T1000 (cell line): ENCODE measurements at regions not wholly inside any gene's neighbourhood (a gene's known extent, or its start where the extent isn't known, plus 50 kb on each side); places are given as distances from the start of the nearest gene placed in this dataset.
"Not testable (repeated sequence)": the region's sequence is repeated elsewhere in the genome, so short reads cannot be mapped to it uniquely, and the experiment has no call there.

Experiments
- DNase-seq: peaks from one replicate; lab custom pipeline; 2025; ENCODE audit warnings: mixed read lengths; lab: John Stamatoyannopoulos, UW

DNA sequence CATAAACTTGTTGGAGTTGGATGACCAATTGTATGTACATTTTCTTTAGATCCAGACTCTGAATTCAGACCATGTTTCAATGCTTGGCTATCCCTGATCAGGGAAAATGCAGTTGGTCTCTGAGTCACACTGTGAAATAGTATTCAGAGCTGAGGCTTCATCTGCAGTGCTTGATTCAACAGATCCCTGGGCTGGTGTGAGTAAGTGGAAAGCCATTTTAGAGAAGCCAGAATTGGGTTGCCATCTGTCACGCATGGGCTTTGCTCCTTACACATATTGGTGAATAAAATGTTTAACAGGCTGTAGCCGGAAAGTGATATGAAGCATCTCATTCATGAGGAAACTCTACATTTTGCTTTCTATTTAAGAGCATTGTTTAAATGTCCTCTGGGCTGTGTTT, 50.0 kb upstream of the ACYP2 start:
- peak; percentile 15 for DNase-seq

DNA sequence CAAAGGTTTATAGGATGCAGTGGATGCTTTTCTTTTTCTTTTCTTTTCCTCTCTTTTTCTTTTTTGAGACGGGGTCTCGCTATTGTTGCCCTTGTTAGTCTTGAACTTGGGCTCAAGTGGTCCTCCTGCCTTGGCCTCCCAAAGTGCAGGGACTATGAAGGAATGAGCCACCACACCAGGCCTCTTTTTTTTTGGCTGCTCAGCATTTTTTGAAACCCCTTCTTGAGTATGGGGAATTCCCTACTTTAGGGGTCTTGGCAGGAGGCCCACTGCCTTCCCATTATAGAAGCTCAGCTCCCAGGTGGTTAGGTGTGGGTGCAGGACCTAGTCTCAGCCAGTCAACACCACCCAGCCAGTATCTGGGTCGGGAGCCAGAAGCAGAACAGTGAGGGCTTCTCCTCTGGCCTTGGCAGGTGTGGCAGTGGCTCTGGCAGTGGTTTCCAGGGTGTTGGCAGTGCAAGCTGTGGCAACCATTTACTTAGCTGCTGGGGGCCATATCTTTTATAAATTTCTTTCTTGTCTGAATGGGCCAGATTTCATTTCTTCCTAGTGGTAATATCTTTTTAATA, 51.4 kb upstream of the ACYP2 start:
- DNase-seq, result no peak

DNA sequence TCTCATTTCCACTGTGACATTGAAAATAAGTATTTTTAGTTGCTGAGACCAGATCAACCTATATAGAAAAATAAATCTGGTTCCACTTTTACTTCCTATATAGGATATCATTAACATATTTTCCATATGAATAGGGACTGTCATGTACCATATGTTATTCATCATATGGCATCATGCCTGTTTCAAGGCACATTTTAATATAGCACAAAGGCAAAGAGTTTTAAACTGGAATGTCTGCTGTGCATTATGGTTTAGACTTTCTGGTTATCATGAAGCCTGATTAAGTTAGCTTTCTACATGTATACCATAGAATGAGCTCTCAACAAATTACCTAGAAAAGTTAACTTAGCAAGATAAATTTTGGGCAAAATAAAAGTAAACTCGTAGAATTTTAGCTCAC, 53.0 kb upstream of the ACYP2 start:
- no peak for DNase-seq

DNA sequence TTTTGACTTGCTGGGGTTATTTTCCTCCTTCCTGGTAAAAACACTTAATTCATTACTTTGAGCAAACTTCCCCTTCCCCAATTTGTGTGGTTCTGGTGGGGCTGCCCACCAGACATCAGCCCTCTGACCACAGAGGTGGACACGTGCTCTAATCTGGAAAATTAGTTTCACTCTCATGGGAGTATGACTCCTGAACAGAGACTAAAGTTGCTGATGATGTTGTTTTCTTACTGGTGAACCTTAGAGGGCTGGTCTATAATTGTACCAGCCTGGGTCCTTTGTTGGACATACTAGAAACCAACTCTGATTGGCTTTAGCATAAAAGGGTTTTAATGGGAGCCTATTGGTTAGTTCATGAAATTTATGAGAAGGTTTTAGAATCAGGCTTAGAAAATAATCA, 54.1 kb upstream of the ACYP2 start:
- no peak for DNase-seq

DNA sequence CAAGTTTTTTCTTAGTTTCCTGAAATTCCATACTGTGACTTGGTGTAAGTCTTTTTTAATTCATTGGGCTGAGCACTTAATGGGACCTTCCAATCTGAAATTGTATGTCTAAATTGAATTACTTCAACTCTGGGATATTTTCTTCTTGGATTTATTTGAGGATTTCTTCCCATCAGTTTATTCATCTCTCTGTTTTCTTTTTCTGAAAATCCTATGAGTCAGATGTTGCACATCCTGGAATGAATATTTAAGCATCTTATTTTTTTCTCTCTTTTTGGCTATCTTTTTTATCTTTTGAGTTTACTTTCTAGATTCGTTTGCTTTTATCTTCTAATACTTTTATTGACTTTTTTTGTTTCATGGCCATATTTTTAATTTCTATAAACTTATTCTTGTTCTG, 55.4 kb upstream of the ACYP2 start:
- no peak for DNase-seq

DNA sequence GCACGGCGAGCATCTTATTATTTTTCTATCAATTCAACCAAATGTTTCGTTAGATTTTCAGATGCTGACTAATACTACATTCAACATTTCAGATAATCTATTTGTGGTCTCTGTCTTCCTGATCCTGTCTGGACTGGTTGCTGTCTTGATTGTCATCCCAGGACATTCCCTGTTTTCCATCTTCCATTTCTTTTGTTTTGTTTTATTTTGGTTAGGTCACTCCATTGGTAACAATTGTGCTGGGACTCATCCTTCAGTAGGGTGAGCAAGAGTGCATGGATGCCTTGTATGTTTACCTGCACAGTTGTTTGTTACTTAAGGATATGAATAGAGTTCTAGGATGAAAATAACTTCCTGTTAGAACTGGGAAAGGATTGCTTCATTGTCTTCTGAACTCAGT, 55.9 kb upstream of the ACYP2 start:
- no peak for DNase-seq

DNA sequence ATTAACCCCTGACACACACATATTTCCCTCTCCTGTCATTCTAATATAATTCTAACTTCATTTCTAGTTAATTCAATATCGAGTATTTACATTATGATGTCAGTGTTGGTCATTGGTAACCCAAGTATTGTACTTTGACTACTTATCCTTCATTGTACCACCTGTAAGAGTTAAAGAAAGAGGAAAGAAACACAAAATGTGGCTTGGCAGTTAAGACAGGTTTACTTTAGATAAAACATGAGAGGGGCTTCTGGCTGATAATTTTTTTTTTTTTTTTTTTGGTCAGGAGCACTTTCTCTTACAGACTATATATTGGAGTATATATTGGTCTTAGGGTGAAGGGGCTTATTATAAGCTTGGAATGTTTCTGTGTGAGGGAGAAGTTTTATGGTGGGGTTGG, 57.0 kb upstream of the ACYP2 start:
- DNase-seq, result no peak

DNA sequence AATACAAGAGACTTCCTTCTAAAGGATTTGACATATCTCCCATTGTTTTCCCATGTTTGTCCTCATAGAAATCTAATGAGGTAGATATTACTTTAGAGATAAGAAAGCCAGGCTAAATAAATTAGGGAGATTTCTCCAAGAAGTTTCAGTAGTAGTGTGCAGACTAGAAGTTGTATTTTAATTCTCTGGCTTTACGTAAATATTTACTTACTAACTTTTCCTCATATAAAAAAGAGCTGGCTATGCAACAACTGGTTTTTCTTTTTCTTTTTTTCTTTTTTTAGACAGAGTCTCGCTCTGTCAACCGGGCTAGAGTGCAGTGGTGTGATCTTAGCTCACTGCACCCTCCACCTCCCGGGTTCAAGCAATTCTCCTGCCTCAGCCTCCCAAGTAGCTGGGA, 60.6 kb upstream of the ACYP2 start:
- DNase-seq, result no peak

DNA sequence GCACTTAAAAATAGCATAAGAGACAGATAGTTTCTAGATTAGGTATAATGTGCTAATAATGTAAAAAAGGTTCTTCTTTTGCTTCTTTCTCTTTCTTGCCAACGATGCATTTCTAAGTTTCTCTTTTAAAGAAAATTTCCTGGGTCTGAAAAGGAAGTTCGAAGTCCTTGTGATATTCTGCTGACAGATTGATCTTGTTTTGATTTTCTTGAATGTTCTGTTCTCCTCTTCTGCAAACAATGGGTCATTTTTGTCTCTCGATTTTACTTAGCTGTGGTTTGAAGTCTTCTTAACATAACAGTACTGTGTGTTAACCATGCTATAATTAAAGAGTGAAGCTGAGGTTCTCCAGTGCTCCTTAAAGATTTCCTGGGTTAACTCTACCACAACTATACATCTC, 61.1 kb upstream of the ACYP2 start:
- DNase-seq, result no peak

DNA sequence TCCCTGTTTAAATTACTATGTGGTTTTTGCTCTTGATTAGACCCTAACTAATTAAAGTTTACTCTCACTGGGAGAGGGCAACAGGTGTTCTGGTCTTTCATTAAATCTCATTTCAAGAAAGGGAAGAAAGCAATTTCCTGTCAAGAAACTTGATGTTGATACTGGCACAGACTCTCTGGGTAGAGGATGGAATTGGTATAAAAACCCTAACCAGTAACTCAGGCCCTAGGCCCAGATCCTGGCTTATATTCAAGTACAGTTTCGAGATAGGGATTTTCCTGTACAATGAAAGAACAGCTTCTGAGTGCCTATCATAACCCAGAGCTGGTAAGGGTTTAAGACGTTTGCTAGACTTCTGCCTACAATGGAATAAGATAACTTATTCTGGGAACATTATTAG, 61.6 kb upstream of the ACYP2 start:
- no peak for DNase-seq

DNA sequence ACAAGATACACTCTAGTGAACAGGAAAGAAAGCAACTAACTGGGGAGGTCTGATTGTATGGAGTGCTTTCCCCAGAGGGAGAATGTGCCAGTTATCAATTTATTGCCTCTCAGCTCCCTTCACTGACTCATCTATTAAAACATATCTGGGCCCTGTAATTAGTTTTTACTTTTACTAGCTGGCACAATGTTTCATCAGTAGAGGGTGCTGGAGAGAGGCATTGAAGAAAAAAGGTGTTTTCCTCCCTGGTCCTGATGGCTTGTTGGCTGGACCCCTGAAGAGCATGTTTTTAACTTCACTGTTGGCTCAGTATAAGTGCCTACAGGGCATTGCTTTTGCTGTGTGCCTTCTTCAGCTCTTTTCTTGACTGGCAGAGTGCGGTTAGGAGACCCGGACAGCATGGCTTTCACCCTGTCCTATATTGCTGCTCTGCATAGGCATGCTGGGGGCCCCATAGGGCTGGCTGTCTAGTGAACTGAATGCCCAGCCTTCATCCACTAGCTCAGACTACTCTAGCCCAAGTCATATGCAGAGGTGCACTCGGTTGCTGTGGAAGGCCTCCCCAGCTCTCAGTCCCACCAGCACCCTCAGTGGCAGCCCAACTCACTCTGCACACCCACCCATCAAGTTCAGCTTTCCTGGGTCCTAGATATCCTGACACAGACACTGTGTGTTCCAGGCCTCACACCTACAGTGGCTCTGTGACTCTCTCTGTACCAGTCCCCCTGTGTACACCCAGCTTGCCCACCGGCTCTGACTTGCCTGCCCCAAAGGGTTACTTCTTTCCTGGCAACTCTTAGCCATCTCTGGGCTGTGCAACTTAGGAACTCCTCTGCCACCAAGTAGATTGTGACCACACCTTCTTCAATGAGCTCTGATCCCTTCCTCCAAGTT, 62.3 kb upstream of the ACYP2 start:
- no peak for DNase-seq

DNA sequence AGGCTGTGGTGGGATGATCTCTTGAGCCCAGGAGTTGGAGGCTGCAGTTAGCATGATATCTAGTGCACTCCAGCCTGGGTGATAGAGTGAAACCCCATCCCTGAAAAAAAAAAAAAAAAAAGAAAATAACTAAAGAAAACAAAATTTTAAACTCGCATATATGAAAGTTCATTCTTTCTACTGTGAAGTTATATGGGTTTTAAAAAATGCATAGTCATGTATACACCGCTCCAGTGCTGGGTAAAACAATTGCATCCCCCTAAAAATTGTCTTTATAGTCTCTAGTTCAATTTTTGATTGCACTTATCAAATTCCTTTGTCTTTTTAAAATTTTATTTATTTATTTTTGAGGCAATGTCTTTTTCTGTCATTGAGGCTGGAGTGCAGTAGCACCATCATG, 65.0 kb upstream of the ACYP2 start:
- no peak for DNase-seq

DNA sequence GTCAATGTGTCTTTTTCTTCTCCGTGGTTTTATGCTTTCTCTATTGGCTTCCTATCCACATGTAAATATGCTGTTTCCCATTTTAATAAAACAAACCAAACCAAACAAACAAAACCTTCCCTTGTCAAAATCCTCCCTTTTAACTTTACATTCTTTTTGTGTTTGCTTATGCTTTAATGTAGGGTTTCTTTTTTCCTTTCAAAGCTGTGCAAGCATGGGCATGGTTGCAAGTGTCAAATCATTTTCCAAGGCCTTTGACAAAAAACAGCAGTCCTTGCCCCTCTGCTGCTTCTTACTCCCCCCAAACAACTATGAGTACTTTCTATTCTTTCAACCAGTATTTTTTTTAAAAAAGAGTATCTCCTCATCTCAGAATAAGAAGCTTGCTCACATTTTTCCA, 66.0 kb upstream of the ACYP2 start:
- DNase-seq, result no peak

DNA sequence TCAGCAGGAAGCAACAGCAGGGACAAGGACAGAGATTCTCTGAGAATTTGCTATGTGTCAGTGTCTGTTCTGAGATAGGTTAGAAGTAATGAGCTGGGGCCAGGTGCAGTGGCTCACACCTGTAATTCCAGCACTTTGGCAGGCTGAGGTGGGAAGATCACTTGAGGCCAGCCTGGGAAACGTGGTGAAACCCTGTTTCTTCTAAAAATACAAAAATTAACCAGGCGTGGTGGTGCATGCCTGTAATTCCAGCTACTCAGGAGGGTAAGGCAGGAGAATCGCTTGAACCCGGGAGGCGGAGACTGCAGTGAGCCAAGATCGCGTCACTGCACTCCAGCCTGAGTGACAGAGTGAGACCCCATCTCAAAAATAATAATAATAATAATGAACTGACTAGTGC, 66.5 kb upstream of the ACYP2 start:
- DNase-seq, result not testable (repeated sequence)

DNA sequence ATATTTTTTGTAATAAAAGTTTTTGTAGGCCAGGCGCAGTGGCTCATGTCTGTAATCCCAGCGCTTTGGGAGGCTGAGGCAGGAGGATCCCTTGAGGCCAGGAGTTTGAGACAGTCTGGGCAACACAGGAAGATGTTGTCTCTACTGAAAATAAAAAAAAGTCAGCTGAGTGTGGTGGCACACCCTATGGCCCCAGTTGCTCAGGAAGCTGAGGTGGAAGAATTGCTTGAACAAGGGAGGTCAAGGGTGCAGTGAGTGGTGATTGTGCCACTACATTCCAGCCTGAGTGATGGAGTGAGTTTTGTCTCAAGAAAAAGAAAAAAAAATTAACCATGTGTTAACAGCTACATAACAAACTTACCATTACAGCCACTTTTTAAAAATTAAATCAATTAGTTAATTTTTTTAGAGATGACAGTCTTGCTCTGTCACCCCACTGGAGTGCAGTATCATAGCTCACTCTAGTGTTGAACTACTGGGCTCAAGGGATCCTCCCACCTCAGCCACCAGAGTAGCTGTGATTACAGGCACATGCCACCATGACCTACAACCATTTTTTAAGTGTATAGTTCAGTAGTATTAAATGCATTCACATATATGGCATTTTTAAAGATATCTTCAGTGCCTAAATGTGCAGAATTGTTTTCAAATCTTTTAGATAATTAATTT, 67.2 kb upstream of the ACYP2 start:
- DNase-seq, result no peak

DNA sequence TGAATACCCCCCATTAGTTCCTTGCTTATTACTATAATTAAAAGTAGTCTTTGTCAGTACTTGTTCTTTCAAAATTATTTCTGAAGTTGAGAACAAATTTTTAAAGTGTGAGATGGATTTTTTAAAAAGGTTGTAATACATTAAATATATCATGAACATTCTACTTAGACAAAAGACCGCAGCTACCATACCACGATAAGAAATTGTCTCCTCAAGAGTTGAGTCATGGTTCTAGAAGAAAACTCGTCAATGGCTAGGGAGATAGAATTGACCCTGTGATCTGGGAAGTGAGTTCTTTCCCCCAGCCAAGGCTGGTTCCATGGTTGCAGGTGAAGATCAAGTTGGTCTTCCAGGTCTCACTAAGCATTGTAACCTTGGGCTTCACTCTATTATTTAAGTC, 67.8 kb upstream of the ACYP2 start:
- DNase-seq, result no peak

DNA sequence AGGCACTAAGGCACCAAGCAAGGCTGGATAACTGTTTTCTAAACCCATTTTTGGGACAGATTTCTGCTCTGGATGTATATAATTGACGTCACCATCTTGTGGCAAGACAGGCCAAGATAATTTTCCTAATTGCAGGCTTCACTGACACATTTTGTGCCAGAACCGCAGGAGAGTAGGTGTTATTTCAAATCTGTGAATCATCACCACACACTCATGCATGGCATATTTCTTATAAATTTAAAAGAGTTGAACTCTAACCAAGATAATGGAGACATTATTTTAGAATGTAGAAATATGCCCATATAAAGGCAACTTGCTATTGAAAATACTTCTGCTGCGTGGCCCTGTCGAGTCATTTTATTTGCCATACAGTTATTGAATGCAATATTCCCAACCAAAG, 68.3 kb upstream of the ACYP2 start:
- DNase-seq, result no peak

DNA sequence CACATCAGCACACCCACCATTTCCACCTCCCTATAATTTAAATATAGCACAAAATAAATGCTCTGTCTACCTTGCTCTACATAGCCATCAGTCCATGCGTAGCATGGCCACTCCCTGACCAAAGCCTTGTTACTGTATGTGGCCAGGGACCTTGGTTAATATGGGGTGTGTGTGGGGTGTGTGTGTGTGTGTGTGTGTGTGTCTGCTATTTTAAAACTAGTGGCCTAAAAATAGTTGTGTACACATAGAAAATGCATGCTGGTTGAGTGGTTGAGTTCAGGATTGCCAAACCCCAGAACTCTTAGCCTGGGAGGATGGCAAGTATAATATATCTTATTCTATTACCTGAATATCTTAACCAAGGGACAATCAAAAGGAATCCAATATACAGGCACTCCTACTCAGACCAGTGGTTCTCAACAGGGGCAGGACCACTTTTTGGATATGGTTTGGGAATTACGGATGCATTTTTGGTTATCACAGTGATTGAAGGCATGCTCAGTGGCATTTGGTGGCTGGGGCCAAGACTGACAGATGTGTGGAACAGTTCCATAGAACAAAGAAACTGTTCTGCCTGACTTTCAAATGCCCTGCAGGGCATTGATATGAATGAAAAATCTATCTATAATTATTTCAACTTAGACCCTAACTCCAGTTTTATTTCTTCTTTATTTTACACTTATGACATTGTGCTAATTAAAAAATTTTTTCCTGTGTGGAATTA, 72.3 kb upstream of the PSME4 start:
- no peak for DNase-seq

DNA sequence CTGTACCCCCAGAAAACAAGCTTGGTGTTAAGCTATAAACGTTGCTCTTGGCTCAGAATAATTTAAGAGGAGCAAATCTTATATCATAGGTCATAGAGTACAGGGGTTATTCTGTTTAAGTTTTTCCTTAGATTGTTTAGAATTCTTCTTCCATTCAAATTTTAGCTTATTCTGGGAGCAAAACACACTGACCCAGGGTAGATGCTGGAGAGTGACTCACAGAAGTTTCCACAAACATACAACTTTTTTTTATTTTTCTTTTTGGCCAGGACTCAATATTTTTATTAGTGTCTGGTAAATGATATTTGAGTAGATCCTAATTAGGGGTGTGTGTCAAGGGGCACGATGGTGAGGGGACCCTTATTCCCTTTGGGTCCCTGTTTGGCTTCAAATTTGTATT, 71.5 kb upstream of the PSME4 start:
- no peak for DNase-seq

DNA sequence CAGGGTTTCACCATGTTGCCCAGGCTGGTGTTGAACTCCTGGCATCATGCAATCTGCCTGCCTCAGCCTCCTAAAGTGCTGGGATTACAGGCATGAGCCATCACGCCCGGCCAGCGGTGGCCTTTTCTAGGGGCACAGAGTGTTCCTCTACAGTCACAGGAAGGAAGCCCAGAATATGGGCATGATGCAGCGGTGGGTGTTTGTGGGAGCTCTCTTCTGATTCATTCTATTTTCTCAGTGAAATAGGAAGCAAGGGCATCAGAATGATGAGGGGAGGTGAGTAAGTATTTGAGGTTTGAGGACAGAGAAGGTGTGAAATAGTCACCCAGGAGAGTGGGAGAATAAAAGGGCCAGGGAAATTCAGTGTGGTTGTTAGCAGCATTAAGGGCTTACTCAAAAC, 70.3 kb upstream of the PSME4 start:
- no peak for DNase-seq

DNA sequence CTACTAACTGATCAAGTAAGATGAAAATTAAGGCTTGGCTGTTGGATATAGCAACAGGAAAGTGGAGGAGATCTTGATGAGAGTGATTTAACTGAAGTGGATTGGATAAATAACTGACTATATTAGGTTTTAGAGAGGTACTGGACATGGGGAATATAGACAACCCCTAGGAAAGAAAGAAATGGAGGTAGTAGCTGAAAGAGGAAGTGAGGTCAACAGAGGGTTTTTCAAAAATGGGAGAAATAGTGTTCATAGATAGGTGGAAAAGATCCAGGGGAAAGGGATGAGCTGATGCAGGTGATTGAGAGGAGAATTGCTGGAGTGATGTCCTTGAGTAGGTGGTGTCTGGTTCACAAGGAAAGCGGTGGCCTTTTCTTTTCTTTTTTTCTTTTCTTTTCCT, 69.9 kb upstream of the PSME4 start:
- no peak for DNase-seq

DNA sequence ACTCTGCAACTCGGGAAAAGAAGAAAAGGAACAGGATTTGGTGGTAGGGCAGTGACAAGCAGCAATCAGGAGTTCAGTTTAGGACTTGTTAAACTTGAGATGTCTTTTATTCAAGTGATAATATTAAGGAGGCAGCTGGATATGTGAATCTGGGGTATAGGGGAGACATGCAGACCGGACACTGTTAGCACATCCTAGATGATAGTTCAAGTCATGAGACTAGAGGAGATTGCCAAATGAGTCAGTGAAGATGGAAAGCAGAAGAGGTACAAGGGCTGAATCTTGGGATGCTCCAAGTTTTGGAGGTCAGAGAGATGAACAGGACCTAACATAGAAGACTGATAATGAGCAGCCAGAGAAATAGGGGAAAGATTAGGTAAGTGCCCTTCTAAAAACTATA, 69.5 kb upstream of the PSME4 start:
- no peak for DNase-seq

DNA sequence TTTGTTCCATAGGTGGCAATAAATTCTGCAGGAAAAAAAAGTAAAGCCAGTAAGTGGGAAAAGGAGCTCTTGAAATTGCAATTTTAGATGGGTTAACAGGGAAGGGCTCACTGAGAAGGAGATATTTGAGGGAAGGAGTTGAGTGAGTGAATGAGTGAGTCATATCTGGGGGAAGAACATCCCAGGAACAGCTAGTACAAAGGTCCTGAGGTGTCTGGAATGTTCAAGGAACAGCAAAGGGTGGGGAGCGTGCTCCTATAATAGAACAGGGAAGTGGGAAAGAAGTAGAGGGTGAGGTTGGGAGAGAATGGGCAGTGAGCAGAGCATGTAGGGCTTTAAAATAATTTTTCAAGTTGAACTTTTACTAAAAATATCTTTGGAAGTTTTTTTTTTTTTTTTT, 68.0 kb upstream of the PSME4 start:
- DNase-seq, result no peak
